AG04449 (cell line): ENCODE measurements at regions not wholly inside any gene's neighbourhood (a gene's known extent, or its start where the extent isn't known, plus 50 kb on each side); places are given as distances from the start of the nearest gene placed in this dataset.

Experiments
- CTCF ChIA-PET: fragments of 350-600 bp; formaldehyde crosslinking; extraction: SDS; loops from one replicate; lab custom pipeline; 2021; ENCODE audit warnings: antibody characterized with exemption; lab: Yijun Ruan, JAX
- POLR2A ChIA-PET: fragments of 400-600, 350-600 bp; formaldehyde crosslinking; extraction: SDS; loops from one replicate; lab custom pipeline; 2020; ENCODE audit warnings: antibody characterized with exemption, inconsistent platforms; lab: Yijun Ruan, JAX
- DNase-seq: peaks from one replicate; pipeline ENCODE4 v3.0.0-alpha.2; 2010; ENCODE audit warnings: low read depth, low spot score
- H3K4me3 ChIP-seq: 2 replicates; pipeline ENCODE4 v1.5.1; 2011; ENCODE audit warnings: low read depth, mild to moderate bottlenecking, control low read depth, low read length
- CTCF ChIP-seq: IDR thresholded peaks from one replicate; pipeline ENCODE4 v1.5.1; 2011; ENCODE audit warnings: mild to moderate bottlenecking, moderate library complexity, low read length, control low read depth, inconsistent platforms; ENCODE audit not compliant: insufficient read depth; ENCODE audit errors: missing control alignments

GRCh38 chr11:81840380-81840779 lies 893.3 kb downstream of the FAM181B start:
- ChIA-PET POLR2A (no interaction called here), CTCF (no interaction called here)
- no peak for DNase-seq
- TF ChIP-seq CTCF = no peak
- H3K4me3 ChIP-seq = no peak overlapping the region

GRCh38 chr11:81839976-81840375 lies 893.7 kb downstream of the FAM181B start:
- POLR2A ChIA-PET = no interaction called here
- no peak for DNase-seq

GRCh38 chr11:81839016-81839415 lies 894.6 kb downstream of the FAM181B start:
- POLR2A ChIA-PET = no interaction called here
- H3K4me3 ChIP-seq = no peak overlapping the region
- no peak for DNase-seq
- CTCF ChIA-PET = no interaction called here
- no peak for TF ChIP-seq CTCF

More at GRCh38 chr11:81839976-81840375, 893.7 kb downstream of the FAM181B start:
- no peak overlapping the region for H3K4me3 ChIP-seq
- CTCF ChIA-PET = no interaction called here
- no peak for TF ChIP-seq CTCF

GRCh38 chr11:81829976-81830375 lies 903.7 kb downstream of the FAM181B start:
- no peak for TF ChIP-seq CTCF
- POLR2A ChIA-PET = no interaction called here
- CTCF ChIA-PET = no interaction called here
- no peak for DNase-seq
- H3K4me3 ChIP-seq = no peak overlapping the region

- H3K4me3 ChIP-seq = no peak overlapping the region
- POLR2A ChIA-PET = no interaction called here
- DNase-seq = no peak
- no peak for TF ChIP-seq CTCF
- CTCF ChIA-PET = no interaction called here
These were observed 908.3 kb downstream of the FAM181B start for GRCh38 chr11:81825346-81825745.

GRCh38 chr11:81819462-81819861 lies 914.2 kb downstream of the FAM181B start:
- CTCF ChIA-PET = no interaction called here
- no peak for TF ChIP-seq CTCF
- no peak for DNase-seq
- POLR2A ChIA-PET = no interaction called here
- H3K4me3 ChIP-seq = no peak overlapping the region
